ENCODE measurements at regions not wholly inside any gene's neighbourhood (a gene's known extent, or its start where the extent isn't known, plus 50 kb on each side); places are given as distances from the start of the nearest gene placed in this dataset.

- no peaks in the 10 kb centered on the region for H3K9me3 ChIP-seq (replicated peaks in 1 of 2; ENCODE audit: control insufficient read depth in 1 of 2, insufficient read depth in 1 of 2, low read length in 2 of 2)
- Mint-ChIP-seq H3K4me3 (no peak overlapping the region), H3K9me3 (no peaks in the 10 kb centered on the region), H3K36me3 (no peaks in the 10 kb centered on the region), H3K27me3 (ENCODE audit: low read depth in 3 of 3) (peaks cover 0 to 6% (median 2%) of the 10 kb centered on the region in 3 donors), H3K27ac (no peak overlapping the region), H3K4me1 (peaks cover 10% of the 10 kb centered on the region)
- DNase-seq, result no peak
- 100% methylated on average over 1 of the region's 4 CpGs for WGBS (ENCODE audit: insufficient coverage)
- H3K27me3 ChIP-seq (ENCODE audit: control insufficient read depth in 2 of 2, insufficient read depth in 2 of 2, low read length in 2 of 2), result no peaks in the 10 kb centered on the region
- H3K9ac ChIP-seq (ENCODE audit: insufficient read depth, low read length, poor library complexity, severe bottlenecking), result no peak overlapping the region
- no peaks in the 10 kb centered on the region for H4K20me1 ChIP-seq (ENCODE audit: insufficient read depth, low read length)
- no peaks in the 10 kb centered on the region for H3K79me2 ChIP-seq (ENCODE audit: insufficient read depth, low read length)
- intact Hi-C loops (cut with micrococcal nuclease), result no loop called here
- H3K4me3 ChIP-seq (replicated peaks in 1 of 3; ENCODE audit: low read depth in 2 of 3, low read length in 3 of 3), result no peak overlapping the region
- H3K36me3 ChIP-seq (replicated peaks in 1 of 2; ENCODE audit: control insufficient read depth in 1 of 2, insufficient read depth in 2 of 2, low read length in 2 of 2), result no peaks in the 10 kb centered on the region
- H3K4me2 ChIP-seq (replicated peaks; ENCODE audit: extremely low read depth, low read length, poor library complexity, severe bottlenecking), result no peak overlapping the region
- TF ChIP-seq, protein P1, sequence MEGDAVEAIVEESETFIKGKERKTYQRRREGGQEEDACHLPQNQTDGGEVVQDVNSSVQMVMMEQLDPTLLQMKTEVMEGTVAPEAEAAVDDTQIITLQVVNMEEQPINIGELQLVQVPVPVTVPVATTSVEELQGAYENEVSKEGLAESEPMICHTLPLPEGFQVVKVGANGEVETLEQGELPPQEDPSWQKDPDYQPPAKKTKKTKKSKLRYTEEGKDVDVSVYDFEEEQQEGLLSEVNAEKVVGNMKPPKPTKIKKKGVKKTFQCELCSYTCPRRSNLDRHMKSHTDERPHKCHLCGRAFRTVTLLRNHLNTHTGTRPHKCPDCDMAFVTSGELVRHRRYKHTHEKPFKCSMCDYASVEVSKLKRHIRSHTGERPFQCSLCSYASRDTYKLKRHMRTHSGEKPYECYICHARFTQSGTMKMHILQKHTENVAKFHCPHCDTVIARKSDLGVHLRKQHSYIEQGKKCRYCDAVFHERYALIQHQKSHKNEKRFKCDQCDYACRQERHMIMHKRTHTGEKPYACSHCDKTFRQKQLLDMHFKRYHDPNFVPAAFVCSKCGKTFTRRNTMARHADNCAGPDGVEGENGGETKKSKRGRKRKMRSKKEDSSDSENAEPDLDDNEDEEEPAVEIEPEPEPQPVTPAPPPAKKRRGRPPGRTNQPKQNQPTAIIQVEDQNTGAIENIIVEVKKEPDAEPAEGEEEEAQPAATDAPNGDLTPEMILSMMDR (IDR thresholded peaks at IDR 0.05), result no peak
- no peak overlapping the region for H2AFZ ChIP-seq (ENCODE audit: insufficient read depth, low read depth, low read length, poor library complexity, severe bottlenecking)
- no peaks in the 10 kb centered on the region for H3K4me1 ChIP-seq (ENCODE audit: control insufficient read depth in 1 of 2, insufficient read depth in 2 of 2, low read length in 2 of 2)
- H3K27ac ChIP-seq (ENCODE audit: low read depth in 1 of 2, low read length in 2 of 2), result no peak overlapping the region
Observed at GRCh38 chr15:39443659-39444219, 137.1 kb upstream of the THBS1 start.

GRCh38 chr15:39444735-39445470 is 136.0 kb upstream of the THBS1 start:
- H3K27ac Mint-ChIP-seq, result no peak overlapping the region
- Histone ChIP-seq H3K4me3 (replicated peaks in 1 of 3; ENCODE audit: low read depth in 2 of 3, low read length in 3 of 3) (no peak overlapping the region), H3K4me2 (replicated peaks; ENCODE audit: extremely low read depth, low read length, poor library complexity, severe bottlenecking) (no peak overlapping the region), H4K20me1 (ENCODE audit: insufficient read depth, low read length) (no peaks in the 10 kb centered on the region), H3K9me3 (replicated peaks in 1 of 2; ENCODE audit: control insufficient read depth in 1 of 2, insufficient read depth in 1 of 2, low read length in 2 of 2) (no peaks in the 10 kb centered on the region), H3K9ac (ENCODE audit: insufficient read depth, low read length, poor library complexity, severe bottlenecking) (no peak overlapping the region), H3K27ac (ENCODE audit: low read depth in 1 of 2, low read length in 2 of 2) (no peak overlapping the region), H3K36me3 (replicated peaks in 1 of 2; ENCODE audit: control insufficient read depth in 1 of 2, insufficient read depth in 2 of 2, low read length in 2 of 2) (no peaks in the 10 kb centered on the region), H3K4me1 (ENCODE audit: control insufficient read depth in 1 of 2, insufficient read depth in 2 of 2, low read length in 2 of 2) (no peaks in the 10 kb centered on the region), H3K27me3 (ENCODE audit: control insufficient read depth in 2 of 2, insufficient read depth in 2 of 2, low read length in 2 of 2) (no peaks in the 10 kb centered on the region), H2AFZ (ENCODE audit: insufficient read depth, low read depth, low read length, poor library complexity, severe bottlenecking) (no peak overlapping the region), H3K79me2 (ENCODE audit: insufficient read depth, low read length) (no peaks in the 10 kb centered on the region)
- H3K27me3 Mint-ChIP-seq (ENCODE audit: low read depth in 3 of 3), result peaks cover 0 to 2% (median 0%) of the 10 kb centered on the region in 3 donors
- TF ChIP-seq, protein P1 (IDR thresholded peaks at IDR 0.05), result no peak
- no peak for DNase-seq
- H3K4me3 Mint-ChIP-seq, result no peak overlapping the region
- peaks cover 0 to 3% (median 0%) of the 10 kb centered on the region in 7 donors for H3K9me3 Mint-ChIP-seq
- intact Hi-C loops (cut with micrococcal nuclease), result no loop called here
- H3K4me1 Mint-ChIP-seq, result peaks cover 8% of the 10 kb centered on the region
- WGBS (ENCODE audit: insufficient coverage), result 92% methylated on average over 4 of the region's 11 CpGs
- H3K36me3 Mint-ChIP-seq, result no peaks in the 10 kb centered on the region
